ENCODE measurements at regions not wholly inside any gene's neighbourhood (a gene's known extent, or its start where the extent isn't known, plus 50 kb on each side); places are given as distances from the start of the nearest gene placed in this dataset.

DNA sequence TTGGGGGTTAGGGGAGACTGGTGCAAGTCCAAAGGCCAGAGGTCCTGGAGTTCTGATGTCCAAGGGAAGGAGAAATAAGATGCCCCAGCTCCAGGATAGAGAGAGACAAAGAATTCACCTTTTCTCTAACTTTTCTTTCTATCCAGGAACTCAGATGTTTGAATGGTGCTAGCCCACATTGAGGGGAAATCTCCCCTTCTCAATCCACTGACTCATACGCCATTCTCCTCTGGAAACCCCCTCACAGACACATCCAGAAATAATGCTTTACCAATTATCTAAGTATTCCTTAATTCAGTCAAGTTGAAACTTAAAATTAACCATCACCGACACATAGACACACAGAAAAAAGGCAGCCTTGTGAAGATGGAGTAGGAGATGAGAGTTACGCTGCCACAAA is 1085.2 kb downstream of the NSUN3 start:
- no peaks in the 10 kb centered on the region for H3K9me3 ChIP-seq
- no peak overlapping the region for H3K27ac ChIP-seq
- H3K36me3 ChIP-seq: no peaks in the 10 kb centered on the region
- H3K4me1 ChIP-seq (ENCODE audit: control insufficient read depth in 1 of 2, low read depth in 2 of 2): no peaks in the 10 kb centered on the region
- TF ChIP-seq, protein P1, sequence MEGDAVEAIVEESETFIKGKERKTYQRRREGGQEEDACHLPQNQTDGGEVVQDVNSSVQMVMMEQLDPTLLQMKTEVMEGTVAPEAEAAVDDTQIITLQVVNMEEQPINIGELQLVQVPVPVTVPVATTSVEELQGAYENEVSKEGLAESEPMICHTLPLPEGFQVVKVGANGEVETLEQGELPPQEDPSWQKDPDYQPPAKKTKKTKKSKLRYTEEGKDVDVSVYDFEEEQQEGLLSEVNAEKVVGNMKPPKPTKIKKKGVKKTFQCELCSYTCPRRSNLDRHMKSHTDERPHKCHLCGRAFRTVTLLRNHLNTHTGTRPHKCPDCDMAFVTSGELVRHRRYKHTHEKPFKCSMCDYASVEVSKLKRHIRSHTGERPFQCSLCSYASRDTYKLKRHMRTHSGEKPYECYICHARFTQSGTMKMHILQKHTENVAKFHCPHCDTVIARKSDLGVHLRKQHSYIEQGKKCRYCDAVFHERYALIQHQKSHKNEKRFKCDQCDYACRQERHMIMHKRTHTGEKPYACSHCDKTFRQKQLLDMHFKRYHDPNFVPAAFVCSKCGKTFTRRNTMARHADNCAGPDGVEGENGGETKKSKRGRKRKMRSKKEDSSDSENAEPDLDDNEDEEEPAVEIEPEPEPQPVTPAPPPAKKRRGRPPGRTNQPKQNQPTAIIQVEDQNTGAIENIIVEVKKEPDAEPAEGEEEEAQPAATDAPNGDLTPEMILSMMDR (IDR thresholded peaks at IDR 0.05): no peak
- no peak overlapping the region for H3K4me3 ChIP-seq
- H3K27me3 ChIP-seq (replicated peaks; ENCODE audit: insufficient read depth): no peaks in the 10 kb centered on the region
- DNase-seq (ENCODE audit: low spot score): no peak
- no peak for ATAC-seq (ENCODE audit: insufficient number of reproducible peaks, low FRiP score, low read depth)

DNA sequence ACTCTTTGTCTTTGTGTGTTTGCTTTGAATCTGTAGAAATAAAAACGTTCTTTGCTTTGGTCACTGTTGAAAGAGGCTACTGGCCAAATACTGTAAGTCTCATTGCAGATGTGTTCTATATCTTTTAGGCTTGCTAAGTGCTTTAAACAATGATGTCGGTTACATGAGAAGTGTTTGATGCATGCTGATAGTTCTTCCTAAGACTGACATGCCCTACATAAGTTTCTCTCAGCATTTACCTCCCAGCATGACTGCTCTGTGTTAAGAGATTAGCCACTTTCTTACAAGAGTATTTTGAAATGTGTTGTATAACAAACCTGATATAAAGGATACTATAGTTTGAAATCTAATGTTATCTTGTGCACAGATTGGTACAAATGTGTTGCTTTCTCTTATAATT is 1088.7 kb downstream of the NSUN3 start:
- Histone ChIP-seq H3K9me3 (no peaks in the 10 kb centered on the region), H3K27ac (no peak overlapping the region), H3K36me3 (no peaks in the 10 kb centered on the region), H3K4me1 (ENCODE audit: control insufficient read depth in 1 of 2, low read depth in 2 of 2) (no peaks in the 10 kb centered on the region), H3K27me3 (replicated peaks; ENCODE audit: insufficient read depth) (no peaks in the 10 kb centered on the region), H3K4me3 (no peak overlapping the region)
- TF ChIP-seq, protein P1 (IDR thresholded peaks at IDR 0.05): no peak
- DNase-seq (ENCODE audit: low spot score): no peak
- no peak for ATAC-seq (ENCODE audit: insufficient number of reproducible peaks, low FRiP score, low read depth)

DNA sequence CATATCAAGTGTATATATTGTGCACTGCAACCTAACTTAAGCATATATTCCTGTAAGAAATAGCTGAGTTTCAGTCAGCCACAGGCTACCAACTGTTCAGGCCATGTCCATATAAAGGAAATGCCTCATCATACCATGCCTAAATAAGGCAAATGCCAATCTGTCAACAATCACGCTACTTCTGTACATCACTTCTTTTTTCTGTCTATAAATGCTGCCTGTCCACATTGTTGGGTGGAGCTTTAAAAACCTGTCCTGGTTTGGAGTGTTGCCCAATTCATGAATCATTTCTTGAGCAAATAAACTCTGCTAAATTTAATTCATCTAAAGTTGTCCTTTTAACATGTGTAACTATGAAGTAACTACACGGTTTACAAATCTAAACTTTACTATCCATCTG is 1091.9 kb downstream of the NSUN3 start:
- no peaks in the 10 kb centered on the region for H3K4me1 ChIP-seq (ENCODE audit: control insufficient read depth in 1 of 2, low read depth in 2 of 2)
- H3K27ac ChIP-seq: no peak overlapping the region
- H3K27me3 ChIP-seq (replicated peaks; ENCODE audit: insufficient read depth): no peaks in the 10 kb centered on the region
- ATAC-seq (ENCODE audit: insufficient number of reproducible peaks, low FRiP score, low read depth) (no peak), DNase-seq (ENCODE audit: low spot score) (no peak)
- H3K4me3 ChIP-seq: no peak overlapping the region
- TF ChIP-seq, protein P1 (IDR thresholded peaks at IDR 0.05): no peak
- H3K9me3 ChIP-seq: no peaks in the 10 kb centered on the region
- no peaks in the 10 kb centered on the region for H3K36me3 ChIP-seq

DNA sequence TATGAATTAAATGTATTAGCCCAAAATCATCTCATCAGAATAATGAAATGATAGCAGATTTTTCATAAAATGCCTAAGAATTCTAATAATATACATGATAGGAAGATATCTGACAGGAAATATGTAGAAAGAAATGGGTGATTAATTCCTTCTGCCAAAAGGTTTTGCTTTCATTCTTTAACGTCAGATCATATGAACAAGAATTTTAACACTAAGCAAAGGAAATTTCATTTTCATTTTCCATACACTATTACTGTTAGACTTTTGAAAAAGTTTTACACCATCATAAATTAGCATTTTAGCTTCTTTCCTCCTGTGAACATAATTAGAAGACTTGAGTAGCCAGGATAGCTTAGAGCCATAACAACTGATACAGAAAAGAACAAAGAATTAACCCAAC is 1099.9 kb downstream of the NSUN3 start:
- Histone ChIP-seq H3K27me3 (replicated peaks; ENCODE audit: insufficient read depth) (no peaks in the 10 kb centered on the region), H3K4me3 (no peak overlapping the region), H3K27ac (no peak overlapping the region), H3K4me1 (ENCODE audit: control insufficient read depth in 1 of 2, low read depth in 2 of 2) (no peaks in the 10 kb centered on the region), H3K9me3 (no peaks in the 10 kb centered on the region), H3K36me3 (no peaks in the 10 kb centered on the region)
- no peak for ATAC-seq (ENCODE audit: insufficient number of reproducible peaks, low FRiP score, low read depth)
- TF ChIP-seq, protein P1 (IDR thresholded peaks at IDR 0.05): no peak
- no peak for DNase-seq (ENCODE audit: low spot score)

DNA sequence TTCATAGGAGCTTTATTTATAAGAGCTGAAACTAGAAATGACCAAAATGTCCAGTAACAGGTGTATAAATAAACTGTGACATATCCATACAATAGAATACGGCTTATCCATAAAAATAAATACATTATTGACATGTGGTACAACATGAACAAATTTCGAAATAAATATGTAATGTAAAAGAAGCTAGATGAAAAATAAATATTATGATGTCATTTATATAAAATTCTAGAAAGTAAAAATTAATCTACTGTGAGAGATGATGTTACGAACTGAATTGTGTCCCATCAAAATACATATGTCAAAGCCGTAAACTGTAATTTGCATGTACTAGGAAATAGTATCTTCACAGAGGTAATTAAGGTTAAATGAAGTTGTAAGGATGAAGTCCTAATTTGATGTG is 1104.9 kb downstream of the NSUN3 start:
- no peaks in the 10 kb centered on the region for H3K36me3 ChIP-seq
- no peak for DNase-seq (ENCODE audit: low spot score)
- no peak overlapping the region for H3K4me3 ChIP-seq

More for the DNA sequence above, 1104.9 kb downstream of the NSUN3 start:
- Histone ChIP-seq H3K9me3 (no peaks in the 10 kb centered on the region), H3K27ac (no peak overlapping the region), H3K27me3 (replicated peaks; ENCODE audit: insufficient read depth) (no peaks in the 10 kb centered on the region), H3K4me1 (ENCODE audit: control insufficient read depth in 1 of 2, low read depth in 2 of 2) (no peaks in the 10 kb centered on the region)
- TF ChIP-seq, protein P1 (IDR thresholded peaks at IDR 0.05): no peak
- no peak for ATAC-seq (ENCODE audit: insufficient number of reproducible peaks, low FRiP score, low read depth)
